ENCODE measurements at regions not wholly inside any gene's neighbourhood (a gene's known extent, or its start where the extent isn't known, plus 50 kb on each side); places are given as distances from the start of the nearest gene placed in this dataset.

DNA sequence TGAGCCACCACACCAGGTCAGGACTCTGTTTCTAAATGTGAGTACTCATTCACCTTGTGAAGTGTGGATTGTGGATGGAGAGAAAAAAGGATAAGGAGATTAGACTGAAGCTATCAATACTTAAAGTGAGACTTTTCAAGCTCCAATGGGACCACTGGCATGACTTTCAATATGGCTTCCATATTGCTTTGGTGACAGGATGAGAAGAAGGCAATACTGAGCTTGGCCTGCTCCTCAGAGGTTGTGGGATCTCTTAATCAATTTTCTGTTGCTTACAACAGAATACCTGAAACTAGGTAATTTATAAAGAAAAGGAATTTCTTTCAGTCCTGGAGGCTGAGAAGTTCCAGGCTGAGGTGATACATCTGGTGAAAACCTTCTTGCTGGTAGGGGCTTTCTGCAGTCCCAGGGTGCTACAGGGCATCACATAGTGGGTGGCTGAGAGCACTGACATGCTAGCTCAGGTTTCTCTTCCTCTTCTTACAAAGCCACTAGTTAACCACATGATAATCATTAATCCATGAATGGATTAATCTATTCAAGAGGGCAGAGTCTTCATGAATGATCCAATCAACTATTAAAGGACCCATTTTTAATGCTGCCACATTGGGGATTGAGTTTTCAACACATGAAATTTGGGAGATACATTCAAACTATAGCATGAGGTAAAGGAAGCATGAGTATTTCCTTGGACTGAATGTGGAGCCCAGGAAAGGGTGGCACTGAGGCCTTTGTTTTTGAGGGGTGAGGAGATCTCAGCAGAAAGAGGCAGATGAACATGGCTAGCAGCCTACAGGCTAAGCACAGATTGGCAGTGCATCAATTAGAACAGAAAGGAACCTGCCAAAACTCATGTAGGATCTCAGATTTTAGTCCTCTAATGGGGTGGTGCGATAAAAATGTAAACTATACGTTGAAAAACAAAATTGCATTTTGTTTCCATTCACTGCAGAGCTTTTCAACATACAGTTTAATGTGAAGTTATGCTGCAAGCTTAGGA, 274.5 kb downstream of the PIK3C3 start:
- H3K27ac ChIP-seq, result no peak overlapping the region
- TF ChIP-seq EP300 (IDR thresholded peaks at IDR 0.05) (no peak), CTCF (IDR thresholded peaks at IDR 0.05) (no peak), POLR2A (IDR thresholded peaks at IDR 0.05) (no peak), POLR2AphosphoS5 (IDR thresholded peaks at IDR 0.05) (no peak)
- H3K9me3 ChIP-seq, result no peaks in the 10 kb centered on the region
- no peaks in the 10 kb centered on the region for H3K27me3 ChIP-seq
- no peaks in the 10 kb centered on the region for H3K36me3 ChIP-seq
- no peaks in the 10 kb centered on the region for H3K4me1 ChIP-seq
- 89 to 92% methylated on average over 2 of the region's 2 CpGs for WGBS, 2 donors
- no peak overlapping the region for H3K4me3 ChIP-seq
- intact Hi-C loops (cut with DNase I), result no loop called here
- DNase-seq, result no peak

- H3K27ac ChIP-seq, result no peak overlapping the region
- no peak overlapping the region for H3K4me3 ChIP-seq
- TF ChIP-seq CTCF (IDR thresholded peaks at IDR 0.05) (no peak), POLR2A (IDR thresholded peaks at IDR 0.05) (no peak), EP300 (IDR thresholded peaks at IDR 0.05) (no peak), POLR2AphosphoS5 (IDR thresholded peaks at IDR 0.05) (no peak)
- intact Hi-C loops (cut with DNase I), result no loop called here
- 4 to 50% methylated on average over 2 of the region's 2 CpGs for WGBS, 2 donors
- H3K27me3 ChIP-seq, result no peaks in the 10 kb centered on the region
- no peaks in the 10 kb centered on the region for H3K4me1 ChIP-seq
- H3K36me3 ChIP-seq, result no peaks in the 10 kb centered on the region
- no peak for DNase-seq
- H3K9me3 ChIP-seq, result no peaks in the 10 kb centered on the region
Measured at GRCh38 chr18:42230636-42231035, 275.6 kb downstream of the PIK3C3 start.

DNA sequence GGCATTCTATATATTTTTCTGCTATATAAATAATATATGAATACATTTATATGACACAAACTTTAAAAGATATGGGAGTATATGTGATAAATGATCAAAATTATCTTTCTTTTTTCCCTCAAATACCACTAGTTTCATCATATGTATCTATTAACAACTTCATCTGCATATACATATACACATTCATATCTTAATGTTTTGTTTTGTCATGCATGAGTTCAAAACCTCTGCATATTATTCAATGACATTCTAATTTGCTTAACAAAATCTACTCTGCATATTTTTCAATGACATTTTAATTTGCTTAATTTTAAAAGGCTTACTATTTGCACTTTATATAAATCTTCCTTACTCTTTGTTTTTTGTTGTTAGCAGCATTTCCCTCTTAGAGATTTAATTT, 276.2 kb downstream of the PIK3C3 start:
- intact Hi-C loops (cut with DNase I), result no loop called here
- H3K9me3 ChIP-seq, result no peaks in the 10 kb centered on the region
- no peak for DNase-seq
- no peaks in the 10 kb centered on the region for H3K4me1 ChIP-seq
- H3K36me3 ChIP-seq, result no peaks in the 10 kb centered on the region
- TF ChIP-seq POLR2A (IDR thresholded peaks at IDR 0.05), result no peak
- no peak for TF ChIP-seq POLR2AphosphoS5 (IDR thresholded peaks at IDR 0.05)
- H3K27me3 ChIP-seq, result no peaks in the 10 kb centered on the region
- no peak overlapping the region for H3K27ac ChIP-seq
- H3K4me3 ChIP-seq, result no peak overlapping the region

DNA sequence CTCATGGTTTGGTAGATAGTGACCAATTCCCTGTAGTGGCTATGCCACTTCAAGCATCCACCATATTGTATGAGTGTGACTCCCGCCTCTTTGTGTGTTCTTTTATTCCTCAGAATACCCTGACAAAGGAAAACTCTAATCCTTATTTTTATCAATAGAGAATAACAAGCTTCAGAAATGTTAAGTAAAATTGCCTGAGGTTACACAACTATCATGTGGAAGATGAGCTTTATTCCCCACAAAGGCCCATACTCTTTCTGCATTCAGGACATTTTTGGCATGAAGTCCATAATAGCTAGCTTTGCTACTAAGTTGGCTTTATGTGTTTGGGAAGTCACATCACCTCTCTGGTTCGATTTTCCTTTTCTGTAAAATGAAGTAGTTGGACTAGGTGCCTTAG, 276.8 kb downstream of the PIK3C3 start:
- Histone ChIP-seq H3K9me3 (no peaks in the 10 kb centered on the region), H3K4me1 (no peaks in the 10 kb centered on the region), H3K36me3 (no peaks in the 10 kb centered on the region), H3K27ac (no peak overlapping the region), H3K27me3 (no peaks in the 10 kb centered on the region), H3K4me3 (no peak overlapping the region)
- DNase-seq, result no peak
- intact Hi-C loops (cut with DNase I), result no loop called here
- 79 to 86% methylated on average over 2 of the region's 2 CpGs for WGBS, 2 donors
- TF ChIP-seq CTCF (IDR thresholded peaks at IDR 0.05) (no peak), POLR2AphosphoS5 (IDR thresholded peaks at IDR 0.05) (no peak), EP300 (IDR thresholded peaks at IDR 0.05) (no peak), POLR2A (IDR thresholded peaks at IDR 0.05) (no peak)

DNA sequence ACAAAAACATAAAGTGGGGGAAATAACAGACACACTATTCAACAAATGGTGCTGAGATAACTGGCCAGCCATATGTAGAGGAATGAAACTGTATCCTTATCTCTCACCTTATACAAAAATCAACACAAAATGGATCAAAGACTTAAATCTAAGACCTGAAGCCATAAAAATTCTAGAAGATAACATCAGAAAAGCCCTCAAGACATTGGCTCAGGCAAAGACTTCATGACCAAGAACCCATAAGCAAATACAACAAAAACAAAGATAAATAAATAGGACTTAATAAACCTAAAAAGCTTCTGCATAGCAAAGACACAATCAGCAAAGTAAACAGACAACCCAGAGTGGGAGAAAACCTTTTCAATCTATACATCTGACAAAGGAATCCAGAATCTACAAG, 278.9 kb downstream of the PIK3C3 start:
- H3K4me3 ChIP-seq, result no peak overlapping the region
- no peak for DNase-seq
- H3K36me3 ChIP-seq, result no peaks in the 10 kb centered on the region
- no peak overlapping the region for H3K27ac ChIP-seq
- H3K4me1 ChIP-seq, result no peaks in the 10 kb centered on the region
- no peaks in the 10 kb centered on the region for H3K9me3 ChIP-seq
- no peaks in the 10 kb centered on the region for H3K27me3 ChIP-seq
- intact Hi-C loops (cut with DNase I), result no loop called here
- TF ChIP-seq EP300 (IDR thresholded peaks at IDR 0.05), result no peak
- no peak for TF ChIP-seq POLR2A (IDR thresholded peaks at IDR 0.05)
- no peak for TF ChIP-seq POLR2AphosphoS5 (IDR thresholded peaks at IDR 0.05)
